NCI-H128 (cell line): ENCODE measurements at regions not wholly inside any gene's neighbourhood (a gene's known extent, or its start where the extent isn't known, plus 50 kb on each side); places are given as distances from the start of the nearest gene placed in this dataset.

Experiments
- DNase-seq: peaks from one replicate; lab custom pipeline; 2025; ENCODE audit not compliant: unreplicated experiment; lab: John Stamatoyannopoulos, UW

DNA sequence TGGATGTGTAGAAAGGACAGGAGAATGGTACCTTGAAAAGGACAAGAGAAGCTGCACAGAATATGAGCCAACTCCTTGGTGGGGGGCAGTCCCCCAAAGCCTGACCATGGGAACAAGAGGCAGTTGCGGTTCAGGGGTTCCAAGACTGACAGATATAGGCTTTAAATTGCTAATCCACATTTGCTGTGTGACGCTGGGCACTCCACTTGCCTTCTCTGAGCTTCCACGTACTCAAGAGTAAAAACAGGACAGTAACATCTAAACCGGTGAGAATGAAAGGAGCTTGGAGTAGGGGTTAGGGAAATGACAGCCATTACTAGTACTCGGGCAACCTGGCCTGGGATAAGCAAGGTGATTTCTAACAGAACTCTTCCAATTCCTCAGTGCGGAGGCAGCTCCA, 57.9 kb upstream of the LRFN2 start:
- no peak for DNase-seq

DNA sequence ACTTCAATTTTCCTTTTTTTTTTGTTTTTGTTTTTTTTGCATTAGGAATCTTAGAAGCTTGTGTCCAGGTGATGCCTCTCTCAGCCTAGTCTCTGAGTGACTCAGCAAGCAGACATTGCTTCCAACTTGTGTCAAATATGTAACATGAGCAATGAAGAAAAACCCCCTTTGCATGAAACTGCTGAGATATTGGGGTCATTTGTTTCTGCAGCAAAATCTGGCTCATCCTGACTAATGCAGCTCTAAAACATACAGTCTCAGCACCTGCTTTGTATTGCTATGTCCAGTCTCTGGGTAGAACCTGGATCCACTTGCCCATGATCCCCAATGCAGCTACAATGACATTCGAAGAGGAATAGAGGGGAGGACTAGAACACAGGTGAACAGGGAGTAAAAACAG, 55.7 kb upstream of the LRFN2 start:
- DNase-seq = no peak

DNA sequence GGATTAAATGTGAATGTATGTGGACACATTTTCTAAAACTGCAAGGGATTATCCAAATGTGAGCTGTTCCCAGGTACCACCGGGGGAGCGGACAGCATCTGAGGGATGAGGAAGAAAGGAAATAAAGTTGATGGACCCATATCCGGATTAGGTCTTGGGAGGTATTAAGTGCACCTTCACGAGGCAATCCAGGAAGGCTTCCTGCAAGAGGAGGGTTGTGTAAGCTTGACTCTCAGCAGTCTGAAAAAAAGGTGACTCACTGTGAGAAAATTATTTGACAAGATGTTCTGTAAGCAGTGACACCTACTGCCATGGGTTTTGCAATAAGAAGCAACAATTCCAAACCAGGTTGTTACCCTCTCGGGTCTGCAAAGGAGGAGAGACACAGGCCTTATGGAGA, 55.0 kb upstream of the LRFN2 start:
- DNase-seq = no peak

DNA sequence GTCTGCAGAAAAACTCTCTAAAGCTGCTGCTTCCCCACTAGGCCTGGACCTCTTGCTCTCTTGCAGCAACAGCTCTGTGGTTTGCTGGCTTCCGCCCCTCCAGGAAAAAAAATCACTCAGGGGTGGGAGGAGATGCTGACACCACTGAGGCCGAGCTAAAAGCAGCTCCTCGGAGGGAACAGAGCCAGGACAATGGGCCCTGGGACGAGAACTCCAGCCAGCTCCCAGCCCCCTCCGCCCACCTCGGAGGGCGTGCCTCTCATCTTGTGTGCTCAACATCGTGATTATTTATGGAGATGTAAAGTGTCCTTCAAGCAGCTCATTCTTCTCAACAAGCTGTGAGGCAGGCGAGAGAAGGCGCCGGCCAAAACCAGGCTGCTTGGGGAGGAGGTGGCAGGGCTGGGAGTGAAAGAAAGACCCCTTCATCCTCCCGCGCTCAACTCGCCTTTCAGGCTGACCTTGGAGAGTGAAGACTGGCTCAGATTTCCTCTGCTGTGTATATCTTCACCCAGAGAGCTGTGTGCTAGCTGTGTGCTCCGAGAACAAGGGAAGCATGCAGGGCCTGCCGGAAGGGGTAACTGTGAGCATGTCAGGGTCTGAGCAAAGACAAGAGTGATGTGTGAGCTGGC, 53.5 kb upstream of the LRFN2 start:
- DNase-seq = no peak
